GM12878 (cell line): ENCODE measurements at regions not wholly inside any gene's neighbourhood (a gene's known extent, or its start where the extent isn't known, plus 50 kb on each side); places are given as distances from the start of the nearest gene placed in this dataset.
"Not testable (repeated sequence)": the region's sequence is repeated elsewhere in the genome, so short reads cannot be mapped to it uniquely, and the experiment has no call there.

Source experiments
- ATAC-seq: fragments of 200-7000 bp; cut with Tn5 transposase; 3 replicates; pipeline ENCODE4 v1.9.1; 2020; ENCODE audit warnings: mild to moderate bottlenecking, moderate library complexity
- BruUV-seq: library from RNA; stranded (reverse); fragments of 400-500 nt; replicated peaks from 2 replicates; lab custom pipeline; 2021; lab: Mats Ljungman, UMichigan
- CTCF ChIA-PET: fragments of 300-600 bp; sonication (Branson Sonifier 250); formaldehyde crosslinking; extraction: SDS; loops from one replicate; lab custom pipeline; 2021; ENCODE audit warnings: inconsistent platforms; lab: Yijun Ruan, JAX
- POLR2A ChIA-PET: fragments of 350-600 bp; formaldehyde crosslinking; extraction: SDS; loops from one replicate; lab custom pipeline; 2021; ENCODE audit warnings: inconsistent platforms; lab: Charles Lee
- RAD21 ChIA-PET: fragments of 300-600 bp; sonication (Branson Sonifier 250); formaldehyde crosslinking; loops from one replicate; lab custom pipeline; 2023; ENCODE audit warnings: antibody characterized with exemption; ENCODE audit not compliant: unreplicated experiment; lab: Charles Lee
- SMC1A ChIA-PET: fragments of 300-600 bp; sonication (Branson Sonifier 250); formaldehyde crosslinking; loops from one replicate; lab custom pipeline; 2023; ENCODE audit not compliant: unreplicated experiment, uncharacterized antibody; lab: Charles Lee
- DNase-seq: peaks from one replicate; pipeline ENCODE4 v3.0.0-alpha.2; 2011; ENCODE audit warnings: low read depth, low spot score
- FAIRE-seq: peaks from 3 replicates; lab custom pipeline; 2011; peaks lifted over from hg19 to GRCh38; lab: Jason Lieb, UNC
- H2AFZ ChIP-seq: 2 replicates; pipeline ENCODE4 v1.6.0; 2011; ENCODE audit warnings: low read depth, low read length, control low read depth; ENCODE audit not compliant: control insufficient read depth
- H3K27ac ChIP-seq: 2 replicates; pipeline ENCODE4 v1.5.1; 2011; ENCODE audit warnings: control low read depth; ENCODE audit not compliant: control insufficient read depth, insufficient read depth
- H3K27me3 ChIP-seq, 2 experiments: replicated peaks in 1 of 2; 2 replicates each; pipeline versions ENCODE4 v1.6.0 to v1.6.1; 2011; ENCODE audit warnings: low read length in 1 of 2; ENCODE audit not compliant: control insufficient read depth in 2 of 2, insufficient read depth in 2 of 2
- H3K36me3 ChIP-seq, 2 experiments: 2 replicates each; pipeline ENCODE4 v1.5.1; 2011; ENCODE audit warnings: low read length in 1 of 2; ENCODE audit not compliant: control insufficient read depth in 2 of 2, insufficient read depth in 2 of 2
- H3K4me1 ChIP-seq: 2 replicates; pipeline ENCODE4 v1.6.1; 2011; ENCODE audit warnings: mild to moderate bottlenecking, low read length, moderate library complexity, mixed read lengths; ENCODE audit not compliant: control insufficient read depth, insufficient read depth
- H3K4me2 ChIP-seq: 2 replicates; pipeline ENCODE4 v1.6.0; 2011; ENCODE audit warnings: control low read depth; ENCODE audit not compliant: control insufficient read depth, insufficient read depth
- H3K4me3 ChIP-seq: fragments of 200-600 bp; sonication (generic); 2 replicates; pipeline ENCODE4 v1.5.1; 2016
- H3K79me2 ChIP-seq: 2 replicates; pipeline ENCODE4 v1.6.0; 2011; ENCODE audit warnings: low read length; ENCODE audit not compliant: control insufficient read depth, insufficient read depth
- H3K9ac ChIP-seq: 2 replicates; pipeline ENCODE4 v1.8.0; 2011; ENCODE audit warnings: low read length, control low read depth, mixed read lengths; ENCODE audit not compliant: control insufficient read depth, insufficient read depth
- H3K9me3 ChIP-seq: replicated peaks from 3 replicates; pipeline ENCODE4 v1.5.1; 2011; ENCODE audit warnings: mild to moderate bottlenecking, low read length; ENCODE audit not compliant: control insufficient read depth, insufficient read depth
- H4K20me1 ChIP-seq: 2 replicates; pipeline ENCODE4 v1.6.0; 2011; ENCODE audit not compliant: control insufficient read depth, insufficient read depth
- ATF3 ChIP-seq: IDR thresholded peaks from 2 replicates; pipeline ENCODE4 v1.6.1; 2011; ENCODE audit warnings: low read depth, mild to moderate bottlenecking, low read length, moderate library complexity, borderline replicate concordance; ENCODE audit errors: extremely low read depth
- CEBPZ ChIP-seq: fragments of 150-350 bp; IDR thresholded peaks from 2 replicates; pipeline ENCODE4 v1.6.1; 2016; ENCODE audit warnings: low read depth, low read length
- E4F1 ChIP-seq: fragments of 450-650 bp; IDR thresholded peaks from 2 replicates; pipeline ENCODE4 v1.6.1; 2018; ENCODE audit warnings: borderline replicate concordance, mild to moderate bottlenecking; ENCODE audit not compliant: partially characterized antibody
- HDGF ChIP-seq: fragments of 450-650 bp; IDR thresholded peaks from 2 replicates; pipeline ENCODE4 v1.6.1; 2016; ENCODE audit warnings: antibody characterized with exemption
- IRF5 ChIP-seq: fragments of 450-650 bp; IDR thresholded peaks from 2 replicates; pipeline ENCODE4 v1.6.1; 2017; ENCODE audit warnings: borderline replicate concordance
- KDM1A ChIP-seq: fragments of 200-600 bp; sonication (generic); IDR thresholded peaks from 2 replicates; pipeline ENCODE4 v1.6.1; 2016; ENCODE audit warnings: borderline replicate concordance
- NR2C1 ChIP-seq: fragments of 450-650 bp; IDR thresholded peaks from 2 replicates; pipeline ENCODE4 v1.6.1; 2017; ENCODE audit warnings: antibody characterized with exemption, mild to moderate bottlenecking, moderate library complexity
- RB1 ChIP-seq: fragments of 450-650 bp; formaldehyde crosslinking; IDR thresholded peaks from 2 replicates; pipeline ENCODE4 v1.6.1; 2017; ENCODE audit warnings: mild to moderate bottlenecking, borderline replicate concordance
- SMARCA5 ChIP-seq: fragments of 450-650 bp; IDR thresholded peaks from 2 replicates; pipeline ENCODE4 v1.6.1; 2017; ENCODE audit warnings: mild to moderate bottlenecking
- SUZ12 ChIP-seq: fragments of 200-600 bp; sonication (generic); IDR thresholded peaks from one replicate; pipeline ENCODE4 v1.6.1; 2018; ENCODE audit warnings: antibody characterized with exemption, mild to moderate bottlenecking; ENCODE audit not compliant: unreplicated experiment
- WGBS: methylation state at CpG from one replicate; pipeline ENCODE4 v1.1.6; 2016; ENCODE audit warnings: low lambda C conversion rate; ENCODE audit not compliant: insufficient replicate concordance, insufficient coverage; ENCODE audit errors: missing lambda C conversion rate; 5-methylcytosine and 5-hydroxymethylcytosine counted together
- in situ Hi-C: fragments of 300-500 bp; cut with MboI; formaldehyde crosslinking; loops from 9 replicates; pipeline ENCODE4 v1.14.3; 2018; ENCODE audit warnings: mixed read lengths
- intact Hi-C: fragments of 100-400 bp; cut with micrococcal nuclease; formaldehyde crosslinking; loops from one replicate; pipeline ENCODE4 v1.14.2; 2022; ENCODE audit not compliant: unreplicated experiment

GRCh38 chr18:22283855-22284254, 114.5 kb downstream of the GATA6 start:
- H3K4me2 ChIP-seq, CTCF ChIA-PET: not testable (repeated sequence)

GRCh38 chr18:22283397-22283796, 114.0 kb downstream of the GATA6 start:
- intact Hi-C loops, result no loop called here
- Histone ChIP-seq H3K36me3 (no peaks in the 10 kb centered on the region), H3K9me3 (no peaks in the 10 kb centered on the region), H3K4me3 (no peak overlapping the region), H4K20me1 (no peaks in the 10 kb centered on the region), H3K27me3 (peaks cover 0 to 3% of the 10 kb centered on the region in 2 experiments; a peak in 1 of 4 replicates), H3K4me1 (no peaks in the 10 kb centered on the region), H3K79me2 (no peaks in the 10 kb centered on the region), H3K9ac (no peak overlapping the region), H2AFZ (no peak overlapping the region), H3K27ac (no peak overlapping the region), H3K4me2 (no peak overlapping the region)
- ChIA-PET RAD21 (no interaction called here), CTCF (no interaction called here), POLR2A (no interaction called here), SMC1A (no interaction called here)
- in situ Hi-C loops, result no loop called here
- no TSS peak for BruUV-seq
- WGBS, result 12% methylated on average over 3 of the region's 3 CpGs
- ATAC-seq, result no peak
- FAIRE-seq, result no peak
- DNase-seq, result no peak
- TF ChIP-seq KDM1A, result no peak
- no peak for TF ChIP-seq ATF3
- TF ChIP-seq SMARCA5, result no peak
- TF ChIP-seq CEBPZ, result no peak
- no peak for TF ChIP-seq HDGF
- TF ChIP-seq IRF5, result no peak
- no peak for TF ChIP-seq E4F1
- no peak for TF ChIP-seq SUZ12
- no peak for TF ChIP-seq NR2C1
- no peak for TF ChIP-seq RB1

More at GRCh38 chr18:22283855-22284254, 114.5 kb downstream of the GATA6 start:
- WGBS, result 50% methylated on average over 4 of the region's 4 CpGs
- BruUV-seq, RAD21 ChIA-PET, H3K27me3 ChIP-seq, FAIRE-seq, H2AFZ ChIP-seq, SMC1A ChIA-PET, POLR2A ChIA-PET, H3K36me3 ChIP-seq, H3K4me1 ChIP-seq, DNase-seq, H3K27ac ChIP-seq, H3K9ac ChIP-seq, H4K20me1 ChIP-seq, H3K9me3 ChIP-seq, in situ Hi-C loops, ATAC-seq, H3K79me2 ChIP-seq, intact Hi-C loops, H3K4me3 ChIP-seq: not testable (repeated sequence)
